ENCODE measurements at regions not wholly inside any gene's neighbourhood (a gene's known extent, or its start where the extent isn't known, plus 50 kb on each side); places are given as distances from the start of the nearest gene placed in this dataset.
"Not testable (repeated sequence)": the region's sequence is repeated elsewhere in the genome, so short reads cannot be mapped to it uniquely, and the experiment has no call there.

GRCh38 chr10:31687663-31688482, 240.8 kb downstream of the ARHGAP12 start:
- peaks cover 34% of the 10 kb centered on the region for H3K9me3 Mint-ChIP-seq
- peak; percentile 82 for DNase-seq
- intact Hi-C loops (cut with micrococcal nuclease), result loop anchor here (1.0 kb wide), 1 partner anchor 19 kb away; no protein-coding TSS in a partner anchor
- H3K4me3 Mint-ChIP-seq, result no peak overlapping the region
- peaks cover 2% of the 10 kb centered on the region for H3K27me3 Mint-ChIP-seq
- no peak overlapping the region for H3K27ac Mint-ChIP-seq
- no peaks in the 10 kb centered on the region for H3K4me1 Mint-ChIP-seq
- H3K36me3 Mint-ChIP-seq (ENCODE audit: low read depth), result peaks cover 2% of the 10 kb centered on the region

GRCh38 chr10:31686599-31686998, 242.0 kb downstream of the ARHGAP12 start:
- Mint-ChIP-seq H3K27me3 (no peaks in the 10 kb centered on the region), H3K9me3 (peaks cover 37% of the 10 kb centered on the region)

GRCh38 chr10:31683682-31684081, 244.9 kb downstream of the ARHGAP12 start:
- Mint-ChIP-seq H3K4me1 (no peaks in the 10 kb centered on the region), H3K27ac (no peak overlapping the region), H3K4me3 (no peak overlapping the region), H3K9me3 (peaks cover 32% of the 10 kb centered on the region), H3K36me3 (ENCODE audit: low read depth) (peaks cover 2% of the 10 kb centered on the region), H3K27me3 (no peaks in the 10 kb centered on the region)
- intact Hi-C loops (cut with micrococcal nuclease), result no loop called here
- no peak for DNase-seq

More at GRCh38 chr10:31686599-31686998, 242.0 kb downstream of the ARHGAP12 start:
- no peaks in the 10 kb centered on the region for H3K4me1 Mint-ChIP-seq
- no peak overlapping the region for H3K4me3 Mint-ChIP-seq
- no peak overlapping the region for H3K27ac Mint-ChIP-seq
- DNase-seq, result no peak
- intact Hi-C loops (cut with micrococcal nuclease), result no loop called here
- H3K36me3 Mint-ChIP-seq (ENCODE audit: low read depth), result peaks cover 2% of the 10 kb centered on the region

GRCh38 chr10:31679936-31680335, 248.7 kb downstream of the ARHGAP12 start:
- H3K4me1 Mint-ChIP-seq, result no peaks in the 10 kb centered on the region
- H3K27me3 Mint-ChIP-seq, result no peaks in the 10 kb centered on the region
- intact Hi-C loops (cut with micrococcal nuclease), result no loop called here
- peaks cover 2% of the 10 kb centered on the region for H3K36me3 Mint-ChIP-seq (ENCODE audit: low read depth)
- peaks cover 27% of the 10 kb centered on the region for H3K9me3 Mint-ChIP-seq
- H3K27ac Mint-ChIP-seq, result no peak overlapping the region
- DNase-seq, result no peak
- H3K4me3 Mint-ChIP-seq, result no peak overlapping the region

- H3K36me3 Mint-ChIP-seq (ENCODE audit: low read depth), result peaks cover 2% of the 10 kb centered on the region
- no peaks in the 10 kb centered on the region for H3K27me3 Mint-ChIP-seq
- H3K27ac Mint-ChIP-seq, result no peak overlapping the region
- H3K9me3 Mint-ChIP-seq, result peaks cover 25% of the 10 kb centered on the region
- intact Hi-C loops (cut with micrococcal nuclease), result no loop called here
- DNase-seq, result no peak
- H3K4me3 Mint-ChIP-seq, result no peak overlapping the region
- H3K4me1 Mint-ChIP-seq, result no peaks in the 10 kb centered on the region
These were observed 249.8 kb downstream of the ARHGAP12 start for GRCh38 chr10:31678575-31679516.

GRCh38 chr10:31678139-31678536, 250.5 kb downstream of the ARHGAP12 start:
- H3K4me3 Mint-ChIP-seq, result no peak overlapping the region

GRCh38 chr10:31677195-31678138, 251.2 kb downstream of the ARHGAP12 start:
- DNase-seq, result no peak
- no peaks in the 10 kb centered on the region for H3K4me1 Mint-ChIP-seq
- no peaks in the 10 kb centered on the region for H3K27me3 Mint-ChIP-seq
- no peak overlapping the region for H3K4me3 Mint-ChIP-seq
- no peak overlapping the region for H3K27ac Mint-ChIP-seq
- H3K9me3 Mint-ChIP-seq, result peaks cover 21% of the 10 kb centered on the region
- intact Hi-C loops (cut with micrococcal nuclease), result no loop called here
- H3K36me3 Mint-ChIP-seq (ENCODE audit: low read depth), result no peaks in the 10 kb centered on the region

More at GRCh38 chr10:31678139-31678536, 250.5 kb downstream of the ARHGAP12 start:
- Mint-ChIP-seq H3K36me3 (ENCODE audit: low read depth) (no peaks in the 10 kb centered on the region), H3K27me3 (no peaks in the 10 kb centered on the region), H3K9me3 (peaks cover 19% of the 10 kb centered on the region), H3K4me1 (no peaks in the 10 kb centered on the region), H3K27ac (no peak overlapping the region)
- intact Hi-C loops (cut with micrococcal nuclease), result no loop called here
- DNase-seq, result no peak

- Mint-ChIP-seq H3K4me3 (no peak overlapping the region), H3K4me1 (no peaks in the 10 kb centered on the region), H3K36me3 (ENCODE audit: low read depth) (no peaks in the 10 kb centered on the region), H3K9me3 (peaks cover 27% of the 10 kb centered on the region), H3K27me3 (no peaks in the 10 kb centered on the region), H3K27ac (no peak overlapping the region)
- intact Hi-C loops (cut with micrococcal nuclease), result no loop called here
- no peak for DNase-seq
These were observed 252.9 kb downstream of the ARHGAP12 start for GRCh38 chr10:31675726-31676125.

GRCh38 chr10:31669357-31669756, 259.3 kb downstream of the ARHGAP12 start:
- DNase-seq, result no peak
- Mint-ChIP-seq H3K27me3 (peaks cover 3% of the 10 kb centered on the region), H3K27ac (no peak overlapping the region)

GRCh38 chr10:31668326-31668725, 260.3 kb downstream of the ARHGAP12 start:
- no peak for DNase-seq
- no peaks in the 10 kb centered on the region for H3K4me1 Mint-ChIP-seq

More at GRCh38 chr10:31669357-31669756, 259.3 kb downstream of the ARHGAP12 start:
- Mint-ChIP-seq H3K4me3 (no peak overlapping the region), H3K4me1 (no peaks in the 10 kb centered on the region), H3K9me3 (peaks cover 16% of the 10 kb centered on the region), H3K36me3 (ENCODE audit: low read depth) (no peaks in the 10 kb centered on the region)
- intact Hi-C loops (cut with micrococcal nuclease), result no loop called here

GRCh38 chr10:31665764-31666279, 262.8 kb downstream of the ARHGAP12 start:
- H3K27me3 Mint-ChIP-seq; DNase-seq; H3K27ac Mint-ChIP-seq; H3K4me3 Mint-ChIP-seq; H3K9me3 Mint-ChIP-seq; H3K4me1 Mint-ChIP-seq; intact Hi-C loops (cut with micrococcal nuclease); H3K36me3 Mint-ChIP-seq (ENCODE audit: low read depth): not testable (repeated sequence)

More at GRCh38 chr10:31668326-31668725, 260.3 kb downstream of the ARHGAP12 start:
- Mint-ChIP-seq H3K36me3 (ENCODE audit: low read depth) (no peaks in the 10 kb centered on the region), H3K27me3 (peaks cover 3% of the 10 kb centered on the region), H3K27ac (no peak overlapping the region), H3K4me3 (no peak overlapping the region), H3K9me3 (peaks cover 16% of the 10 kb centered on the region)
- intact Hi-C loops (cut with micrococcal nuclease), result no loop called here

GRCh38 chr10:31664803-31665202, 263.8 kb downstream of the ARHGAP12 start:
- no peaks in the 10 kb centered on the region for H3K4me1 Mint-ChIP-seq

GRCh38 chr10:31664071-31664470, 264.6 kb downstream of the ARHGAP12 start:
- not testable (repeated sequence) for H3K27me3 Mint-ChIP-seq, H3K9me3 Mint-ChIP-seq, H3K4me1 Mint-ChIP-seq

More at GRCh38 chr10:31664803-31665202, 263.8 kb downstream of the ARHGAP12 start:
- Mint-ChIP-seq H3K27ac (no peak overlapping the region), H3K9me3 (no peaks in the 10 kb centered on the region), H3K4me3 (no peak overlapping the region), H3K27me3 (peaks cover 3% of the 10 kb centered on the region), H3K36me3 (ENCODE audit: low read depth) (no peaks in the 10 kb centered on the region)
- DNase-seq, result no peak
- intact Hi-C loops (cut with micrococcal nuclease), result no loop called here

More at GRCh38 chr10:31664071-31664470, 264.6 kb downstream of the ARHGAP12 start:
- intact Hi-C loops (cut with micrococcal nuclease); H3K4me3 Mint-ChIP-seq; H3K27ac Mint-ChIP-seq; H3K36me3 Mint-ChIP-seq (ENCODE audit: low read depth); DNase-seq: not testable (repeated sequence)
